Neural cell (in vitro differentiated cells): ENCODE measurements at regions not wholly inside any gene's neighbourhood (a gene's known extent, or its start where the extent isn't known, plus 50 kb on each side); places are given as distances from the start of the nearest gene placed in this dataset.

ENCODE experiments used
- CTCF ChIP-seq: fragments of 450-650 bp; IDR thresholded peaks from 2 replicates; pipeline ENCODE4 v1.5.1; 2014; ENCODE audit warnings: antibody characterized with exemption, mild to moderate bottlenecking, moderate library complexity; ENCODE audit not compliant: poor library complexity, severe bottlenecking
- EP300 ChIP-seq: fragments of 450-650 bp; conservative IDR thresholded peaks from 2 replicates; pipeline ENCODE4 v1.6.1; 2014; ENCODE audit warnings: antibody characterized with exemption, mild to moderate bottlenecking, moderate library complexity; ENCODE audit not compliant: poor library complexity, severe bottlenecking
- EZH2 ChIP-seq: fragments of 200-600, 300-800 bp; shearing (Covaris generic), sonication (generic); IDR thresholded peaks from 2 replicates; pipeline ENCODE4 v1.6.1; 2014; ENCODE audit warnings: antibody characterized with exemption, low read length, borderline replicate concordance, mild to moderate bottlenecking; ENCODE audit not compliant: insufficient read depth, poor library complexity, severe bottlenecking
- POLR2AphosphoS5 ChIP-seq: IDR thresholded peaks from 2 replicates; pipeline ENCODE4 v1.6.1; 2012
- RAD21 ChIP-seq: fragments of 450-650 bp; conservative IDR thresholded peaks from 2 replicates; pipeline ENCODE4 v1.6.1; 2014; ENCODE audit warnings: antibody characterized with exemption, mild to moderate bottlenecking, moderate library complexity
- TF ChIP-seq, protein P1 (sequence below): IDR thresholded peaks from 2 replicates; pipeline ENCODE4 v1.6.1; 2012; ENCODE audit warnings: borderline replicate concordance

GRCh38 chr10:33975481-33975880 lies 641.0 kb upstream of the NRP1 start:
- TF ChIP-seq, protein P1, sequence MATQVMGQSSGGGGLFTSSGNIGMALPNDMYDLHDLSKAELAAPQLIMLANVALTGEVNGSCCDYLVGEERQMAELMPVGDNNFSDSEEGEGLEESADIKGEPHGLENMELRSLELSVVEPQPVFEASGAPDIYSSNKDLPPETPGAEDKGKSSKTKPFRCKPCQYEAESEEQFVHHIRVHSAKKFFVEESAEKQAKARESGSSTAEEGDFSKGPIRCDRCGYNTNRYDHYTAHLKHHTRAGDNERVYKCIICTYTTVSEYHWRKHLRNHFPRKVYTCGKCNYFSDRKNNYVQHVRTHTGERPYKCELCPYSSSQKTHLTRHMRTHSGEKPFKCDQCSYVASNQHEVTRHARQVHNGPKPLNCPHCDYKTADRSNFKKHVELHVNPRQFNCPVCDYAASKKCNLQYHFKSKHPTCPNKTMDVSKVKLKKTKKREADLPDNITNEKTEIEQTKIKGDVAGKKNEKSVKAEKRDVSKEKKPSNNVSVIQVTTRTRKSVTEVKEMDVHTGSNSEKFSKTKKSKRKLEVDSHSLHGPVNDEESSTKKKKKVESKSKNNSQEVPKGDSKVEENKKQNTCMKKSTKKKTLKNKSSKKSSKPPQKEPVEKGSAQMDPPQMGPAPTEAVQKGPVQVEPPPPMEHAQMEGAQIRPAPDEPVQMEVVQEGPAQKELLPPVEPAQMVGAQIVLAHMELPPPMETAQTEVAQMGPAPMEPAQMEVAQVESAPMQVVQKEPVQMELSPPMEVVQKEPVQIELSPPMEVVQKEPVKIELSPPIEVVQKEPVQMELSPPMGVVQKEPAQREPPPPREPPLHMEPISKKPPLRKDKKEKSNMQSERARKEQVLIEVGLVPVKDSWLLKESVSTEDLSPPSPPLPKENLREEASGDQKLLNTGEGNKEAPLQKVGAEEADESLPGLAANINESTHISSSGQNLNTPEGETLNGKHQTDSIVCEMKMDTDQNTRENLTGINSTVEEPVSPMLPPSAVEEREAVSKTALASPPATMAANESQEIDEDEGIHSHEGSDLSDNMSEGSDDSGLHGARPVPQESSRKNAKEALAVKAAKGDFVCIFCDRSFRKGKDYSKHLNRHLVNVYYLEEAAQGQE, result no peak
- TF ChIP-seq POLR2AphosphoS5, result no peak
- TF ChIP-seq CTCF, result no peak
- no peak for TF ChIP-seq EP300
- no peak for TF ChIP-seq EZH2
- TF ChIP-seq RAD21, result no peak
